ENCODE measurements at regions not wholly inside any gene's neighbourhood (a gene's known extent, or its start where the extent isn't known, plus 50 kb on each side); places are given as distances from the start of the nearest gene placed in this dataset.

DNA sequence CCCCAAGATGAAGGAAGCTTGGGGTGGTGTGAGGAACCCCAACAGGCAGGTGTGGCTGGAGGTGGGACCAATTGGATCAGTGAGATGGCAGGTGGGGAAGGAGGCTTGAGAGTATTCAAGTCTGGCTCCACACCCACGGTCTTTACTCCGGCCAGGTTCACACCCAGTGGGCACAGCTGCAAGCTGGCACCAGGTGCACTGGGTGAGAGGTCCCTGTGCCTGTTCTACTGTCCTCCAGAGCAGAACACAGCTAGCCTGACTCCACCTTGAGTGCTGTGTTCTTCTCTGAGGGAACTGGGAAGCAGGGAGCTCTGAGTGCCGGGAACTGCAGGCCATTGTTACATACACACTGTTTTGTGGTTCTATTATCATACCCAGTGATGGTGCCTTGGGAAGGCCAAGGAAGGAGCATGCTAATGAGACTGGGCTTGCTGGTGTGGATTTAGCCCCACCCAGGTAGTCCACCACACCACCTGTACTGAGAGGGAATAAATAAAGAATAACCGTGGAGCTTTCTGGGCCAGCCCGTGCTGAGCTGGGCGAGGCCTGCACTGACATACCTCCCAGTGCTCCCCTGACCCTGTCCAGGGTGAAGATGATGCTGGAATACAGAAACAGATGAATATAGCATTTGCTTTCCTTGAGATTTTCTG lies 93.4 kb downstream of the ABHD5 start:
- no peak for DNase-seq

GRCh38 chr3:43784640-43785011 lies 93.9 kb downstream of the ABHD5 start:
- no peak for DNase-seq

GRCh38 chr3:43785551-43785950 lies 94.8 kb downstream of the ABHD5 start:
- DNase-seq = no peak

DNA sequence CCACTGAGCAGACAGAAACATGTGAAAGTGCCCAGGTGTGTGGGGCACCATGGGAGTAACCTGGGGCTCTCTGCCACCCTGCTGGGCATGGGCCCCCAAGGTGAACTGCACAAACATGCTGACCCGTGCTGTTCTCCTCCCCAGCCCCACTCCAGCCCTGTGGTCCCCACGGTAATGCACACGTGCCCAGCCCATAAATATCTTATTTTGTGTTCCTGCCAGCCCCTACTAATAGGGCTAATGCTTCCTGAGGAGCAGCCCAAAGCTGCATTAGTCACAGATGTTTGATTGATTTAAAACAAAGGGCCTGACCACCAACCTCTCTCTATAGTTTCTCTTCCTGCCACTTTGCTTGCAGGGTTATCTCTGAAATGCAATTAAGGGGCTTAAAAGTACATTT lies 95.4 kb downstream of the ABHD5 start:
- no peak for DNase-seq

- DNase-seq = no peak
Observed at GRCh38 chr3:43786526-43787305, 96.0 kb downstream of the ABHD5 start.

- DNase-seq = no peak
Observed at GRCh38 chr3:43787330-43787729, 96.6 kb downstream of the ABHD5 start.

DNA sequence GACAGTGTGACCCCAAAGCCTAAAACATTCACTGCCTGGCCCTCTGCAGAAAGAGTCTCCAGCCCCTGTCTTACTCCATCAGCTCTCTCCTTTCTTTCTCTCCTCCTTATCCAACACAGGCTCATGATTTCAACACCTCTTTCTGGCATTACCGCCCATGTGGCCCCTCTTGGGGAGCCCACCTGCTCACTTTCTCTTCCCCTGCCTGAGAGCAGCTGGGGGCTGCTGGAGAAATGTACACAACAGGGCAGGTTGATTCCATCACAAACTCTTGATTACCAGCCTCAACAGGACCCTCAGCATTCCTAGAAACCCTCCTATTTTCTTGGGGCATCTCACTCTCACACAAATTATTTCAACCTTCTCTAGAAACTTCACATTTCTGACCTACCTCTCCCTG lies 98.3 kb downstream of the ABHD5 start:
- DNase-seq = no peak

DNA sequence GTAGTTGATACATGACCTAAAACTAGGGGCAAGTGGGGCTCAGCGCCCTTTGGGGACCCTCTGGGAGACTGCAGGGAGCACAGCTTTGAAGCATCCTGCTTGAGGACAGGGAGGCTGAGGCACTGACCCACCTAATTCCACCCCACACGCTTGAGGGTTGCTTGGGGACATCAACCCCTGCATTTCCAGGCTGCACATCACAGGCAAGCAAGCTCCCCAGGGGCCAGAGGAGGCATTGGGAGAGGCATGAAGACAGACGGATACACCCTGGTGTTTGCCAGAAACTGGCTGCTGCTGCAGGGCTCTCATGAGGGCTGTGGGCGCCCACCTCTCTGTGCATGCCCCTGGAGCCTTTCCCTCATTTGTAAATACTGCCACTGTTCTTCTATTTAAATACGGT lies 99.3 kb downstream of the ABHD5 start:
- DNase-seq = no peak

DNA sequence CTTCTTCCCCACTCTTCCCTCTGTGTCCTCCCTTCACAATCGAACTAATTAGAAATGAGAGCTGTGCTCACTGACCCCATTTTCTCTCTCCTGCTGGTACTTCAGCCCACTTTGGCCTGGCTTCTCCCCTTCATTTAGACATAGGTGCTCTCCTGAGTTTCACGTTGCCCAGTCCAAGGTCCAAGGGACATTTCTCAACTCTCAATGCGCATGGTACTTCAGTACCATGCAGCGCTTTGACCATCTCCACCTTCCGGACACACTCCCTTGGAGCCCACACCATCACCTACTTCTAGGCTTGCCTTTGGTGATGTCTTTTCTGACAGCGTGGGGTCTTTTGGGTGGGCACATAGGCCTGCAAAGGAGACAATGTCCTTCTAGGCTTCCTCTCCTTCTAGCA lies 99.7 kb downstream of the ABHD5 start:
- no peak for DNase-seq

DNA sequence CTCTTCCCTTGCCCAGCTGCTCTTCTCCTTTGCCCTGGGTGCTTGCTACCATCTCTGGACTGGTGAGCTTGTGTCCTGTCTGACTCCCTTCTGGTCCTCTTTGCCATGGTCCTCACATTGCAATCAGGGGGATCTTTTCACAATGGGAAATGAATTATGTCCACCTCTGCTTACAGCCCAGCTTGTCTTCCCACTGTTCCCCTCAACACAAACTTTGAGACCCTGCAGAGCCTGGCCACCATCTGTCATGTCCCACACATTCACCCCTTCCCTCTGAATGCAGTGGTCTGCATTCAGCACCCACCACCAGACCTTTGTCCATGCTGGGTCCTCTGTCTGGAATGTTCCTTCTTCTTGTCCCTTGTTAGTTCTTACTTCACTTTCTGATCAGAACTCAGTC lies 100.5 kb downstream of the ABHD5 start:
- no peak for DNase-seq

DNA sequence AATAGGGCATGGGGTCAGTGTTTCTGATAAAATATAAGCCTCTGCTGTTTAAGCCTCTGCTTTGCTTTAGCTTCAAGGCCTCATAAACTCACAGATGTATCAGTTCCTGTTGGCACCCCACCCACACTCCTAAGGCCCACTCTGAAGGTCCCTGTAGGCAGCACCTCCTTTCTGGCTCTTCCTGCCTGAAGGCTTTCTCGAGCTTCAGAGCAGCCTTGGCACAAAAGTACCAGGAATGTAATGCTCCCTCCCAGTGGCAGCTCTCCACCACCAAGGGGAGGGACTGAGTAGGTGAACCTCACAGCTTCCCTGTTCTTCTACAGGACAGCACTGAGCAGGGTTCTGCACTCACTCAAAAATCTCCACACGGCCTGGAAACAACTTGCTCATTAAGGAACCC lies 102.2 kb downstream of the ABHD5 start:
- no peak for DNase-seq

- DNase-seq = no peak
Observed at GRCh38 chr3:43793648-43794372, 103.1 kb downstream of the ABHD5 start.

DNA sequence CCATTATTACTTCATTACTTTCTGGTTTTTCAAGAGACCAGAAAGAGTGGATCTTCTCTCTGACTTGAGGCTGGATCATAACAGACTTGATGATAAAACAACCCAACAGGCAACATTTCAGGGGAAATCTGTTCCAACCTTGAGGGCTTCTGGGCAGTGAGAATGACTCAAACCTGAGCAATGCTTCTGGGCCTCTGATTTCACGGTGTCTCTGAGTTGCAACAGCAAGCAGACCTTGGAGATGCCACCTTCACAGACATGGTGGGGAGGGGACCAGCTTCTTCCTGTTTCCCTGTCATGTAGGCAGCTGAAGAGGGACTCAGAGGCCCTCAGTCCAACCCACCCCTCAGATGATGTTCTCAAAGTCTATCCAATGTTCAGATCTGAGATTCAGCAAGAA lies 104.0 kb downstream of the ABHD5 start:
- DNase-seq = no peak

GRCh38 chr3:43795491-43795890 lies 104.8 kb downstream of the ABHD5 start:
- no peak for DNase-seq

- DNase-seq = no peak
Observed at GRCh38 chr3:43796041-43796596, 105.4 kb downstream of the ABHD5 start.

DNA sequence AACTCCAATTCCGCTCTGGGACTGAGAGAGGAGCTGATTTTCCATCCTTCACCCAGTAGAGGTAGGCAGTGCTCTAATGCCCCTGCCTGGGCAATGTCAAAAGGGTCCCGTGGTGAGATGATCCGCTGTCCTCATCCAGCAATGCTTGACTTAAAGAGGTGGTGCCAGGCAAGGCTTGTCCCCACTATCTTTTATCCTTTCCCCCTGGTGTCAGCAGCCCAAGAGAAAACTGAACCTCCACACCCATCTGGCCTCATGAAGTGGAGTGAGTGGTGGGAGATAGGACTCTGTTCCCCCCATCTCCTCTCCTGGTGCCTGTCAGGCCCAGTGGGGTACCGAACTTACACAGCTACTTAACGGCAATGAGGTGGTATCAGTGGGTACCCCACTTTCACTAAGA lies 107.1 kb downstream of the ABHD5 start:
- DNase-seq = no peak

GRCh38 chr3:43810797-43811196 lies 120.1 kb downstream of the ABHD5 start:
- no peak for DNase-seq

- DNase-seq = no peak
Observed at GRCh38 chr3:43814461-43814860, 123.7 kb downstream of the ABHD5 start.

- DNase-seq = no peak
Observed at GRCh38 chr3:43816372-43816771, 125.6 kb downstream of the ABHD5 start.

DNA sequence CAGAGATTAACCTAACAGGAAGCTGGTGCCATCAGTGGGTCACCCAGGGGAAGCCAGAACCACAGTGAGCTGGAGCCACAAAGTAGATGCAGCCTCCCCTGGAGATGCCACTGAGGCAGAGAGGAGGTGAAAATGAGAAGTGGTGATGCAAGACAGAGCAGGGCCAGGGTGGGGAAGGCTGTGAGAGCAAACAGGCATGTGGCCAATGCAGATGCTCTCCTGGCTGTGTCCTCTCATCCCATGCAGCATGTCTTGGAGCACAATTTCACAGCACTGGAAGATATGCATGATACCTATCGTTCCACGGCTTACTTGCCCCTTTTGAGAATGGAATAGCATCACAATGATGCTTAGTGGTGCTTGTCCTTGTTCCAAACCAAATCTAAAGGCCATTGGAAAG lies 126.3 kb downstream of the ABHD5 start:
- DNase-seq = no peak

- no peak for DNase-seq
Observed at GRCh38 chr3:43817825-43818224, 127.1 kb downstream of the ABHD5 start.

DNA sequence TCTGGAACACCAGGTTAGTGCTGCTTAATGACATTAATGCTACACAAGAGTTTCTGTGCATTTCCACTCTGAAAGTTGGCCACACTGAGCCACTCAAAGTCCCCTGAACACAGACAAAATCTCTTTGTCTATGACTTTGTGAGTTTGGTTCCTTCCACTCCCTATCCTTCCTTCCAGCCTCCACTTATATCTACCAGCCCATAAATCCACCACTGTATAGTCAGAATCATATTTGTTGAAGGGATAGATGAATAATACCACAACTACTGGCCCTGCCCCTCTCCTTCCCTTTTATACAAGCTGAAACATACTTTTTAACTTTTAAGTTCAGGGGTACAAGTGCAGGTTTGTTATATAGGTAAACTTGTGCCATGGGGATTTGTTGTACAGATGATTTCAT lies 127.5 kb downstream of the ABHD5 start:
- no peak for DNase-seq

DNA sequence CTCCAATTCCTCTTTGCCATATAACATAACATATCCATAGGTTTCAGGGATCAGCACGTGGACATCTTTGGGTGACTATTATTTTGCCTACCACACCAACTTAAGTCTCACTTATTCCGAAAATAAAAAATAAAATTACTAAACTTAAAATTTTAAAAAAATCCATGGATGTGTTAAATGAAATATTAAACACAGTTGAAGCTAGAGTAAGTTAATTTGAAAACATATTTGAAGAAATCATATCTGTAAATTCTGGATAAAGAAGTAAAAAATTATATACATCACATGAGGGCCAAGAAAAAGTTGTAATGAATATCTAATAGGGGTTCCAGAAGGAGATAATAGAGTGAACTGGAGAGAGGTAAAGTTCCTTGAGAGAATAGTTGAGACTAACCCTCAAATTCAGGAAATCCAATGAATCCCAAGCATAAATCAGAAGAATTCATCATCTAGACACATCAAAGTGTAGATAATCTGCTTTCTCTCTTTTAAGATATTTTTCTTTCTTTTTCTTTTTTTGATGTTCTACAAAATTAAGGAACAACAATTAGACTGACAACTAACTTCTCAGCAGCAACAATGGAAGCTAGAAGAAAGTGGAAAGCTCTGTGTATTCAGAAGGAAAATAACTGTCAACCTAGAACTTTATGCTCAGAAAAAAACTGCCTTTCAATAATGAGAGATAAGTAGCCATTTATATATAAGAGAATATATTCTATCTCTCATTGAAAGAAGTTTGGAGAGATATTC lies 147.4 kb downstream of the ABHD5 start:
- no peak for DNase-seq
